ENCODE measurements at regions not wholly inside any gene's neighbourhood (a gene's known extent, or its start where the extent isn't known, plus 50 kb on each side); places are given as distances from the start of the nearest gene placed in this dataset.

GRCh38 chr14:33862261-33862802 lies 88.5 kb downstream of the EGLN3 start:
- no peaks in the 10 kb centered on the region for H3K4me1 ChIP-seq (ENCODE audit: control insufficient read depth, extremely low read depth, insufficient read depth, low read length)
- intact Hi-C loops (cut with micrococcal nuclease) (no loop called here), dilution Hi-C loops (cut with MboI; ENCODE audit: extremely low pct_ligation_motif_present, low sequenced_read_pairs) (no loop called here)
- H3K27ac ChIP-seq (ENCODE audit: insufficient read depth, low read depth, low read length) = no peak overlapping the region
- TF ChIP-seq FOS (IDR thresholded peaks at IDR 0.05; ENCODE audit: borderline replicate concordance, insufficient read depth, low read length) (no peak), JUN (IDR thresholded peaks at IDR 0.05; ENCODE audit: borderline replicate concordance, insufficient read depth, insufficient read length, low read depth) (no peak), MAX (IDR thresholded peaks at IDR 0.05; ENCODE audit: insufficient read depth, insufficient read length) (no peak), MYC (IDR thresholded peaks at IDR 0.05; ENCODE audit: low read depth, low read length) (no peak), POLR2A (IDR thresholded peaks at IDR 0.05; ENCODE audit: low read depth, low read length) (no peak), POLR2AphosphoS5 (IDR thresholded peaks at IDR 0.05; ENCODE audit: insufficient read depth, low read depth, low read length) (no peak), EZH2 (IDR thresholded peaks at IDR 0.05; ENCODE audit: borderline replicate concordance, low read depth, low read length, severe bottlenecking) (no peak), CTCF (IDR thresholded peaks at IDR 0.05; ENCODE audit: extremely low read depth in 1 of 2, insufficient read depth in 1 of 2, low read depth in 1 of 2, low read length in 2 of 2) (no peak), GATA2 (IDR thresholded peaks at IDR 0.05; ENCODE audit: insufficient read depth, insufficient read length, low read depth, low read length) (no peak)
- H2AFZ ChIP-seq (ENCODE audit: low read depth, low read length) = no peak overlapping the region
- H3K9me3 ChIP-seq (replicated peaks; ENCODE audit: control insufficient read depth, insufficient read depth, low read length) = no peaks in the 10 kb centered on the region
- ChIA-PET POLR2A (no interaction called here), CTCF (no interaction called here)
- no peaks in the 10 kb centered on the region for H3K27me3 ChIP-seq (ENCODE audit: control insufficient read depth in 2 of 2, insufficient read depth in 2 of 2, low read length in 2 of 2)
- no peaks in the 10 kb centered on the region for H3K36me3 ChIP-seq (ENCODE audit: control insufficient read depth in 2 of 2, extremely low read depth in 1 of 2, insufficient read depth in 2 of 2, low read length in 2 of 2)
- H3K9ac ChIP-seq (replicated peaks; ENCODE audit: extremely low read depth, insufficient read depth, low read length) = no peak overlapping the region
- no peak overlapping the region for H3K4me3 ChIP-seq (replicated peaks in 1 of 3; ENCODE audit: insufficient read depth in 1 of 3, low read depth in 1 of 3, low read length in 3 of 3)
- no peak for DNase-seq (ENCODE audit: low read depth, low spot score)
- H3K4me2 ChIP-seq (ENCODE audit: insufficient read depth, low read length) = no peak overlapping the region
- BruUV-seq (replicated peaks) = no TSS peak
- H3K79me2 ChIP-seq (ENCODE audit: control insufficient read depth, insufficient read depth, low read length) = no peaks in the 10 kb centered on the region
- FAIRE-seq = no peak
- H4K20me1 ChIP-seq (replicated peaks; ENCODE audit: control insufficient read depth, extremely low read depth, insufficient read depth, low read length) = no peaks in the 10 kb centered on the region
- no peaks in the 10 kb centered on the region for H3K9me1 ChIP-seq (replicated peaks; ENCODE audit: control insufficient read depth, extremely low read depth, insufficient read depth, low read length)
